ENCODE measurements at regions not wholly inside any gene's neighbourhood (a gene's known extent, or its start where the extent isn't known, plus 50 kb on each side); places are given as distances from the start of the nearest gene placed in this dataset.

DNA sequence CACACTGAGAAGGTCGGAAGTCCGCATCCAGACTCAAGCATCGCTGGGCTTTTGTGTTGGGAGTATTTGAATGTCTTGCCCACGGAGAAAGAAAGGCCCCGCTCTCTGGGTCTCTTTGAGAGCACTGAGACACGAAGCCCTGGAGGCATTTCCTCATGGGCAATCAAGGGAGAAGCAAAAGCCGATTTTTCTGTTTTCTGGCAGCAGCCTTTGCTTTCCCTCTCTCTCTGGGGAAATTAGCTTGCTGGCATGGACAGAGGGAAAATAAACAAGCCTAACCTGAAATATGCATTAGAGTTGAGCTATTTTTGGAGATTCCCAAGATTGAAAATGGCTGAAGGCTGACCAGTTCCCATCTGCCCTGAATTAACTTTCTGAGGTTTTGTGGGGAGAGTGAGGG, 238.7 kb downstream of the HAPSTR1 start (continued):
- TF ChIP-seq, protein P1, sequence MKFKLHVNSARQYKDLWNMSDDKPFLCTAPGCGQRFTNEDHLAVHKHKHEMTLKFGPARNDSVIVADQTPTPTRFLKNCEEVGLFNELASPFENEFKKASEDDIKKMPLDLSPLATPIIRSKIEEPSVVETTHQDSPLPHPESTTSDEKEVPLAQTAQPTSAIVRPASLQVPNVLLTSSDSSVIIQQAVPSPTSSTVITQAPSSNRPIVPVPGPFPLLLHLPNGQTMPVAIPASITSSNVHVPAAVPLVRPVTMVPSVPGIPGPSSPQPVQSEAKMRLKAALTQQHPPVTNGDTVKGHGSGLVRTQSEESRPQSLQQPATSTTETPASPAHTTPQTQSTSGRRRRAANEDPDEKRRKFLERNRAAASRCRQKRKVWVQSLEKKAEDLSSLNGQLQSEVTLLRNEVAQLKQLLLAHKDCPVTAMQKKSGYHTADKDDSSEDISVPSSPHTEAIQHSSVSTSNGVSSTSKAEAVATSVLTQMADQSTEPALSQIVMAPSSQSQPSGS (CRISPR knock-in tag; IDR thresholded peaks at IDR 0.05; ENCODE audit: borderline replicate concordance, low read depth): no peak

DNA sequence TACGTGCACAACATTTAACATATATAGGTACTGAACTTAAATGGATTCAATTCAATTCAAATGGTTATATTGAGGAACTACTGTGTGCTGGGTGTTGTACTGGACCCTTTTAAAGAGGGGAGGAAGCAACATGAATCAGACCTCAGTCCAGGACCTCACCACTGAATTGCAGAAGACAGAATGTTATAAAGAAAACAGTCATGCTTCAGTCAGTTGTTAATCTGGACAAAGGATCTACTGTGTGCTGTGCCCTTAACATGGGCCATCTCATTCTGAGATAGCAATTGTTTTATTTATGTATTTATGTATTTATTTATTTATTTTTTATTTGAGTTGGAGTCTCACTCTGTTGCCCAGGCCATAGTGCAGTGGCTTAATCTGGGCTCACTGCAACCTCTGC, 240.1 kb downstream of the HAPSTR1 start:
- H3K9me3 Mint-ChIP-seq: peaks cover 16% of the 10 kb centered on the region
- H3K36me3 Mint-ChIP-seq: peaks cover 7% of the 10 kb centered on the region; the same call in 1 of the 2 replicates
- no peaks in the 10 kb centered on the region for H3K4me1 Mint-ChIP-seq
- no peak overlapping the region for H3K4me3 Mint-ChIP-seq
- DNase-seq (ENCODE audit: low spot score) (no peak), ATAC-seq (no peak)
- no peaks in the 10 kb centered on the region; the same call in 1 of the 2 replicates for H3K27me3 Mint-ChIP-seq (ENCODE audit: low read depth)
- ChIA-PET CTCF (no interaction called here), POLR2A (no interaction called here)
- TF ChIP-seq ZNF396 (CRISPR knock-in tag; IDR thresholded peaks at IDR 0.05; ENCODE audit: borderline replicate concordance) (no peak), FOXJ3 (CRISPR knock-in tag; IDR thresholded peaks at IDR 0.05; ENCODE audit: borderline replicate concordance) (no peak), MXD4 (CRISPR knock-in tag; IDR thresholded peaks at IDR 0.05; ENCODE audit: borderline replicate concordance) (no peak), ZNF138 (CRISPR knock-in tag; conservative IDR thresholded peaks at IDR 0.05) (no peak)
- TF ChIP-seq, protein P2, sequence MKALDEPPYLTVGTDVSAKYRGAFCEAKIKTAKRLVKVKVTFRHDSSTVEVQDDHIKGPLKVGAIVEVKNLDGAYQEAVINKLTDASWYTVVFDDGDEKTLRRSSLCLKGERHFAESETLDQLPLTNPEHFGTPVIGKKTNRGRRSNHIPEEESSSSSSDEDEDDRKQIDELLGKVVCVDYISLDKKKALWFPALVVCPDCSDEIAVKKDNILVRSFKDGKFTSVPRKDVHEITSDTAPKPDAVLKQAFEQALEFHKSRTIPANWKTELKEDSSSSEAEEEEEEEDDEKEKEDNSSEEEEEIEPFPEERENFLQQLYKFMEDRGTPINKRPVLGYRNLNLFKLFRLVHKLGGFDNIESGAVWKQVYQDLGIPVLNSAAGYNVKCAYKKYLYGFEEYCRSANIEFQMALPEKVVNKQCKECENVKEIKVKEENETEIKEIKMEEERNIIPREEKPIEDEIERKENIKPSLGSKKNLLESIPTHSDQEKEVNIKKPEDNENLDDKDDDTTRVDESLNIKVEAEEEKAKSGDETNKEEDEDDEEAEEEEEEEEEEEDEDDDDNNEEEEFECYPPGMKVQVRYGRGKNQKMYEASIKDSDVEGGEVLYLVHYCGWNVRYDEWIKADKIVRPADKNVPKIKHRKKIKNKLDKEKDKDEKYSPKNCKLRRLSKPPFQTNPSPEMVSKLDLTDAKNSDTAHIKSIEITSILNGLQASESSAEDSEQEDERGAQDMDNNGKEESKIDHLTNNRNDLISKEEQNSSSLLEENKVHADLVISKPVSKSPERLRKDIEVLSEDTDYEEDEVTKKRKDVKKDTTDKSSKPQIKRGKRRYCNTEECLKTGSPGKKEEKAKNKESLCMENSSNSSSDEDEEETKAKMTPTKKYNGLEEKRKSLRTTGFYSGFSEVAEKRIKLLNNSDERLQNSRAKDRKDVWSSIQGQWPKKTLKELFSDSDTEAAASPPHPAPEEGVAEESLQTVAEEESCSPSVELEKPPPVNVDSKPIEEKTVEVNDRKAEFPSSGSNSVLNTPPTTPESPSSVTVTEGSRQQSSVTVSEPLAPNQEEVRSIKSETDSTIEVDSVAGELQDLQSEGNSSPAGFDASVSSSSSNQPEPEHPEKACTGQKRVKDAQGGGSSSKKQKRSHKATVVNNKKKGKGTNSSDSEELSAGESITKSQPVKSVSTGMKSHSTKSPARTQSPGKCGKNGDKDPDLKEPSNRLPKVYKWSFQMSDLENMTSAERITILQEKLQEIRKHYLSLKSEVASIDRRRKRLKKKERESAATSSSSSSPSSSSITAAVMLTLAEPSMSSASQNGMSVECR (CRISPR knock-in tag; IDR thresholded peaks at IDR 0.05; ENCODE audit: borderline replicate concordance): no peak
- TF ChIP-seq, protein P3, sequence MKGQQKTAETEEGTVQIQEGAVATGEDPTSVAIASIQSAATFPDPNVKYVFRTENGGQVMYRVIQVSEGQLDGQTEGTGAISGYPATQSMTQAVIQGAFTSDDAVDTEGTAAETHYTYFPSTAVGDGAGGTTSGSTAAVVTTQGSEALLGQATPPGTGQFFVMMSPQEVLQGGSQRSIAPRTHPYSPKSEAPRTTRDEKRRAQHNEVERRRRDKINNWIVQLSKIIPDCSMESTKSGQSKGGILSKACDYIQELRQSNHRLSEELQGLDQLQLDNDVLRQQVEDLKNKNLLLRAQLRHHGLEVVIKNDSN (CRISPR knock-in tag; IDR thresholded peaks at IDR 0.05): no peak
- no peak overlapping the region for H3K27ac Mint-ChIP-seq

DNA sequence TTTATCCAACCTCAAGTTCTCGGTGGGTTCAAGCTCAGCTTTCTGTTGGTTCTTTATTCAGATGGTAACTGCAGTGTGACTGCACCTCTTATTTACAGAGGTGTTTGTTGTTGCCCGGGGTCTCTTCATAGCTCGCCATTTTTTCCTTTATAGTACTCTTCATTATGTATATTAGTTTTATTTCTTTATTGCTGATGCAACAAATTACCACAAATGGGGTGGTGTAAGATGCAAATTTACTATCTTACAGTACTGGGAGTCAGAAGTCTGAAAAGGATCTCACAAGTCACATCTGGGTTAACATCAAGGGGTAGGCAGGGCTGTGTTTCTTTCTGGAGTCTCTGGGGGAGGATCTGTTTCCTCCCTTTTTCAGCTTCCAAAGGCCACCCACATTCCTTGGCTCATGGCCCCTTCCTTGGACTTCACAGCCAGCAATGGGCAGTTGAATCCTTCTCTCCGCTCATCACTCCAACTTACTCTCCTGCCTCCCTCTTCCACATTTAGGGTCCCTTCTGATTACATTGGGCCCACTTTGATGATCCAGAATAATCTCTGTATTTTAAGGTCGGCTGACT, 241.2 kb downstream of the HAPSTR1 start:
- Mint-ChIP-seq H3K4me3 (no peak overlapping the region), H3K27me3 (ENCODE audit: low read depth) (no peaks in the 10 kb centered on the region; the same call in 1 of the 2 replicates), H3K4me1 (no peaks in the 10 kb centered on the region), H3K27ac (no peak overlapping the region), H3K36me3 (peaks cover 7% of the 10 kb centered on the region; the same call in 1 of the 2 replicates), H3K9me3 (peaks cover 12% of the 10 kb centered on the region)
- CTCF ChIA-PET: no interaction called here
- DNase-seq (ENCODE audit: low spot score): no peak
- no peak for ATAC-seq
- POLR2A ChIA-PET: no interaction called here
- no peak for TF ChIP-seq SMAD3 (CRISPR knock-in tag; IDR thresholded peaks at IDR 0.05; ENCODE audit: borderline replicate concordance)
- TF ChIP-seq TP53 (CRISPR knock-in tag; IDR thresholded peaks at IDR 0.05): no peak
- no peak for TF ChIP-seq ETV6 (CRISPR knock-in tag; IDR thresholded peaks at IDR 0.05)
- no peak for TF ChIP-seq OVOL2 (CRISPR knock-in tag; IDR thresholded peaks at IDR 0.05; ENCODE audit: borderline replicate concordance)
- TF ChIP-seq MLX (CRISPR knock-in tag; IDR thresholded peaks at IDR 0.05): no peak
- no peak for TF ChIP-seq ZNF396 (CRISPR knock-in tag; IDR thresholded peaks at IDR 0.05; ENCODE audit: borderline replicate concordance)
- TF ChIP-seq, protein P4, sequence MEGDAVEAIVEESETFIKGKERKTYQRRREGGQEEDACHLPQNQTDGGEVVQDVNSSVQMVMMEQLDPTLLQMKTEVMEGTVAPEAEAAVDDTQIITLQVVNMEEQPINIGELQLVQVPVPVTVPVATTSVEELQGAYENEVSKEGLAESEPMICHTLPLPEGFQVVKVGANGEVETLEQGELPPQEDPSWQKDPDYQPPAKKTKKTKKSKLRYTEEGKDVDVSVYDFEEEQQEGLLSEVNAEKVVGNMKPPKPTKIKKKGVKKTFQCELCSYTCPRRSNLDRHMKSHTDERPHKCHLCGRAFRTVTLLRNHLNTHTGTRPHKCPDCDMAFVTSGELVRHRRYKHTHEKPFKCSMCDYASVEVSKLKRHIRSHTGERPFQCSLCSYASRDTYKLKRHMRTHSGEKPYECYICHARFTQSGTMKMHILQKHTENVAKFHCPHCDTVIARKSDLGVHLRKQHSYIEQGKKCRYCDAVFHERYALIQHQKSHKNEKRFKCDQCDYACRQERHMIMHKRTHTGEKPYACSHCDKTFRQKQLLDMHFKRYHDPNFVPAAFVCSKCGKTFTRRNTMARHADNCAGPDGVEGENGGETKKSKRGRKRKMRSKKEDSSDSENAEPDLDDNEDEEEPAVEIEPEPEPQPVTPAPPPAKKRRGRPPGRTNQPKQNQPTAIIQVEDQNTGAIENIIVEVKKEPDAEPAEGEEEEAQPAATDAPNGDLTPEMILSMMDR (IDR thresholded peaks at IDR 0.05): no peak
- no peak for TF ChIP-seq E2F4 (CRISPR knock-in tag; IDR thresholded peaks at IDR 0.05; ENCODE audit: borderline replicate concordance, low read depth)
- TF ChIP-seq E2F5 (CRISPR knock-in tag; IDR thresholded peaks at IDR 0.05): no peak
- TF ChIP-seq, protein P5, sequence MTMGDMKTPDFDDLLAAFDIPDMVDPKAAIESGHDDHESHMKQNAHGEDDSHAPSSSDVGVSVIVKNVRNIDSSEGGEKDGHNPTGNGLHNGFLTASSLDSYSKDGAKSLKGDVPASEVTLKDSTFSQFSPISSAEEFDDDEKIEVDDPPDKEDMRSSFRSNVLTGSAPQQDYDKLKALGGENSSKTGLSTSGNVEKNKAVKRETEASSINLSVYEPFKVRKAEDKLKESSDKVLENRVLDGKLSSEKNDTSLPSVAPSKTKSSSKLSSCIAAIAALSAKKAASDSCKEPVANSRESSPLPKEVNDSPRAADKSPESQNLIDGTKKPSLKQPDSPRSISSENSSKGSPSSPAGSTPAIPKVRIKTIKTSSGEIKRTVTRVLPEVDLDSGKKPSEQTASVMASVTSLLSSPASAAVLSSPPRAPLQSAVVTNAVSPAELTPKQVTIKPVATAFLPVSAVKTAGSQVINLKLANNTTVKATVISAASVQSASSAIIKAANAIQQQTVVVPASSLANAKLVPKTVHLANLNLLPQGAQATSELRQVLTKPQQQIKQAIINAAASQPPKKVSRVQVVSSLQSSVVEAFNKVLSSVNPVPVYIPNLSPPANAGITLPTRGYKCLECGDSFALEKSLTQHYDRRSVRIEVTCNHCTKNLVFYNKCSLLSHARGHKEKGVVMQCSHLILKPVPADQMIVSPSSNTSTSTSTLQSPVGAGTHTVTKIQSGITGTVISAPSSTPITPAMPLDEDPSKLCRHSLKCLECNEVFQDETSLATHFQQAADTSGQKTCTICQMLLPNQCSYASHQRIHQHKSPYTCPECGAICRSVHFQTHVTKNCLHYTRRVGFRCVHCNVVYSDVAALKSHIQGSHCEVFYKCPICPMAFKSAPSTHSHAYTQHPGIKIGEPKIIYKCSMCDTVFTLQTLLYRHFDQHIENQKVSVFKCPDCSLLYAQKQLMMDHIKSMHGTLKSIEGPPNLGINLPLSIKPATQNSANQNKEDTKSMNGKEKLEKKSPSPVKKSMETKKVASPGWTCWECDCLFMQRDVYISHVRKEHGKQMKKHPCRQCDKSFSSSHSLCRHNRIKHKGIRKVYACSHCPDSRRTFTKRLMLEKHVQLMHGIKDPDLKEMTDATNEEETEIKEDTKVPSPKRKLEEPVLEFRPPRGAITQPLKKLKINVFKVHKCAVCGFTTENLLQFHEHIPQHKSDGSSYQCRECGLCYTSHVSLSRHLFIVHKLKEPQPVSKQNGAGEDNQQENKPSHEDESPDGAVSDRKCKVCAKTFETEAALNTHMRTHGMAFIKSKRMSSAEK (CRISPR knock-in tag; IDR thresholded peaks at IDR 0.05; ENCODE audit: borderline replicate concordance): no peak

Data from WTC11 (cell line).